SK-N-SH treated with all-trans-retinoic acid at 6 μM for 48 hours (cell line): ENCODE measurements at regions not wholly inside any gene's neighbourhood (a gene's known extent, or its start where the extent isn't known, plus 50 kb on each side); places are given as distances from the start of the nearest gene placed in this dataset.

Experiments
- ARNTL ChIP-seq: fragments of 450-650 bp; formaldehyde crosslinking; IDR thresholded peaks from 2 replicates; pipeline ENCODE4 v1.5.0; 2020; ENCODE audit warnings: low read depth, mild to moderate bottlenecking, moderate library complexity, borderline replicate concordance
- GLIS3 ChIP-seq: fragments of 250-450 bp; sonication (Bioruptor Pico); IDR thresholded peaks from 2 replicates; pipeline ENCODE4 v1.5.0; 2020; ENCODE audit warnings: mild to moderate bottlenecking, moderate library complexity
- OSR1 ChIP-seq: fragments of 250-450 bp; sonication (Bioruptor Pico); IDR thresholded peaks from 2 replicates; pipeline ENCODE4 v1.8.0; 2022; ENCODE audit warnings: moderate library complexity, mild to moderate bottlenecking, inconsistent platforms
- TOX ChIP-seq: fragments of 250-450 bp; sonication (Bioruptor Pico); IDR thresholded peaks from 2 replicates; pipeline ENCODE4 v1.8.0; 2021; ENCODE audit warnings: mild to moderate bottlenecking, moderate library complexity, borderline replicate concordance
- ZNF565 ChIP-seq: fragments of 450-650 bp; formaldehyde crosslinking; conservative IDR thresholded peaks from 2 replicates; pipeline ENCODE4 v1.5.0; 2020; ENCODE audit warnings: low read depth, mild to moderate bottlenecking, moderate library complexity
- TF ChIP-seq, protein P1 (sequence below): fragments of 250-450 bp; sonication (Bioruptor Pico); IDR thresholded peaks from 2 replicates; pipeline ENCODE4 v1.8.0; 2021; ENCODE audit warnings: low read depth, mild to moderate bottlenecking, moderate library complexity, borderline replicate concordance
- TF ChIP-seq, protein P2 (sequence below): fragments of 250-450 bp; sonication (Bioruptor Pico); IDR thresholded peaks from 2 replicates; pipeline ENCODE4 v1.8.0; 2020; ENCODE audit warnings: mild to moderate bottlenecking, moderate library complexity, borderline replicate concordance

DNA sequence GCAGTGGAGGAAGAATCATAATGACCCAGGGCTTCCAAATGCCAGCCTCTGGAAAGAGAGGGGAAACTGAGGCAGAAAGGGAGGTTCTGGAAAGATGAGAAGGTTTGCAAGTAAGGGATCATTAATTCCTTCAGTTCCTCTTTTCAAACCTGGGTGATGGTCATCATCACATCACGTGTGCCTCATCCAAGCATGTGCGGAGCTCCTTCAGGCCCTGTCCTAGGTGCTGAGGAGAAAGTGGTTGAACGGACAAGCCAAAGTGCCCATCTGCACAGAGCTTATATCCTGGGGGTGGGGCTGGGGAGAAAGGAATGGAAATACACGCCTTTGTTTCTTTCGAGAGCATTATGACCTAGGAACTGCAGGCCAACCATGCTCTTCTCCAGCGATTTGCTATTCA lies 60.2 kb upstream of the AFF3 start:
- TF ChIP-seq ZNF565 (CRISPR knock-in tag) (no peak), ARNTL (CRISPR knock-in tag) (no peak), TOX (CRISPR knock-in tag) (no peak), OSR1 (CRISPR knock-in tag) (no peak), GLIS3 (no peak)
- TF ChIP-seq, protein P1, sequence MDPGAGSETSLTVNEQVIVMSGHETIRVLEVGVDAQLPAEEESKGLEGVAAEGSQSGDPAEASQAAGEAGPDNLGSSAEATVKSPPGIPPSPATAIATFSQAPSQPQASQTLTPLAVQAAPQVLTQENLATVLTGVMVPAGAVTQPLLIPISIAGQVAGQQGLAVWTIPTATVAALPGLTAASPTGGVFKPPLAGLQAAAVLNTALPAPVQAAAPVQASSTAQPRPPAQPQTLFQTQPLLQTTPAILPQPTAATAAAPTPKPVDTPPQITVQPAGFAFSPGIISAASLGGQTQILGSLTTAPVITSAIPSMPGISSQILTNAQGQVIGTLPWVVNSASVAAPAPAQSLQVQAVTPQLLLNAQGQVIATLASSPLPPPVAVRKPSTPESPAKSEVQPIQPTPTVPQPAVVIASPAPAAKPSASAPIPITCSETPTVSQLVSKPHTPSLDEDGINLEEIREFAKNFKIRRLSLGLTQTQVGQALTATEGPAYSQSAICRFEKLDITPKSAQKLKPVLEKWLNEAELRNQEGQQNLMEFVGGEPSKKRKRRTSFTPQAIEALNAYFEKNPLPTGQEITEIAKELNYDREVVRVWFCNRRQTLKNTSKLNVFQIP (CRISPR knock-in tag), result no peak
- TF ChIP-seq, protein P2, sequence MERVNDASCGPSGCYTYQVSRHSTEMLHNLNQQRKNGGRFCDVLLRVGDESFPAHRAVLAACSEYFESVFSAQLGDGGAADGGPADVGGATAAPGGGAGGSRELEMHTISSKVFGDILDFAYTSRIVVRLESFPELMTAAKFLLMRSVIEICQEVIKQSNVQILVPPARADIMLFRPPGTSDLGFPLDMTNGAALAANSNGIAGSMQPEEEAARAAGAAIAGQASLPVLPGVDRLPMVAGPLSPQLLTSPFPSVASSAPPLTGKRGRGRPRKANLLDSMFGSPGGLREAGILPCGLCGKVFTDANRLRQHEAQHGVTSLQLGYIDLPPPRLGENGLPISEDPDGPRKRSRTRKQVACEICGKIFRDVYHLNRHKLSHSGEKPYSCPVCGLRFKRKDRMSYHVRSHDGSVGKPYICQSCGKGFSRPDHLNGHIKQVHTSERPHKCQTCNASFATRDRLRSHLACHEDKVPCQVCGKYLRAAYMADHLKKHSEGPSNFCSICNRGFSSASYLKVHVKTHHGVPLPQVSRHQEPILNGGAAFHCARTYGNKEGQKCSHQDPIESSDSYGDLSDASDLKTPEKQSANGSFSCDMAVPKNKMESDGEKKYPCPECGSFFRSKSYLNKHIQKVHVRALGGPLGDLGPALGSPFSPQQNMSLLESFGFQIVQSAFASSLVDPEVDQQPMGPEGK (CRISPR knock-in tag), result no peak
